CD14-positive monocyte (primary cell): ENCODE measurements at regions not wholly inside any gene's neighbourhood (a gene's known extent, or its start where the extent isn't known, plus 50 kb on each side); places are given as distances from the start of the nearest gene placed in this dataset.

Experiments used
- DNase-seq, 3 donors: peaks; one replicate each; pipeline ENCODE4 v3.0.0-alpha.2; 2011 to 2022
- H2AFZ ChIP-seq: 2 replicates; pipeline ENCODE4 v1.6.0; 2012; ENCODE audit warnings: mild to moderate bottlenecking, low read depth, low read length, inconsistent platforms; ENCODE audit not compliant: insufficient read depth, poor library complexity, severe bottlenecking
- H3K27ac ChIP-seq, 2 donors: 1 replicate in 1 of 2; 2 replicates in 1 of 2; pipeline ENCODE4 v1.5.1; 2012 to 2013; ENCODE audit warnings: low read length in 2 of 2, control low read depth in 1 of 2, inconsistent platforms in 1 of 2, low read depth in 1 of 2, mild to moderate bottlenecking in 1 of 2
- H3K27me3 ChIP-seq, 2 donors: one replicate each; pipeline versions ENCODE4 v1.6.0 to v1.6.1; 2011 to 2013; ENCODE audit warnings: low read length in 2 of 2; ENCODE audit not compliant: control insufficient read depth in 2 of 2, insufficient read depth in 2 of 2
- H3K36me3 ChIP-seq, 2 donors: replicated peaks in 1 of 2; 1 replicate in 1 of 2; 2 replicates in 1 of 2; pipeline versions ENCODE4 v1.5.1 to v1.6.1; 2012 to 2013; ENCODE audit warnings: low read length in 2 of 2, control low read depth in 1 of 2, inconsistent platforms in 1 of 2, mild to moderate bottlenecking in 1 of 2; ENCODE audit not compliant: insufficient read depth in 2 of 2, control insufficient read depth in 1 of 2
- H3K4me1 ChIP-seq, 2 donors: 1 replicate in 1 of 2; 2 replicates in 1 of 2; pipeline versions ENCODE4 v1.5.1 to v1.6.1; 2012 to 2013; ENCODE audit warnings: low read length in 2 of 2, control low read depth in 1 of 2, inconsistent platforms in 1 of 2, mild to moderate bottlenecking in 1 of 2, moderate library complexity in 1 of 2; ENCODE audit not compliant: insufficient read depth in 2 of 2, control insufficient read depth in 1 of 2
- H3K4me2 ChIP-seq: replicated peaks from 2 replicates; pipeline ENCODE3; 2012; ENCODE audit warnings: low read length, moderate library complexity, mild to moderate bottlenecking; ENCODE audit not compliant: poor library complexity, severe bottlenecking; ENCODE audit errors: extremely low read depth
- H3K4me3 ChIP-seq, 3 experiments: fragments of 200-600 bp in 1 of 3; sonication (generic) in 1 of 3; replicated peaks in 1 of 3; 1 replicate in 2 of 3; 2 replicates in 1 of 3; pipeline ENCODE4 v1.5.1; 2011 to 2013; ENCODE audit warnings: low read length in 3 of 3, mild to moderate bottlenecking in 3 of 3, control low read depth in 2 of 3, low read depth in 2 of 3, inconsistent platforms in 1 of 3, moderate library complexity in 1 of 3
- H3K79me2 ChIP-seq: 2 replicates; pipeline ENCODE4 v1.6.0; 2012; ENCODE audit warnings: mild to moderate bottlenecking, control low read depth, inconsistent platforms, low read length, moderate library complexity; ENCODE audit not compliant: insufficient read depth
- H3K9ac ChIP-seq: 2 replicates; pipeline ENCODE4 v1.6.0; 2017; ENCODE audit warnings: low read length, mild to moderate bottlenecking; ENCODE audit not compliant: insufficient read depth, poor library complexity, severe bottlenecking
- H3K9me3 ChIP-seq, 2 donors: replicated peaks in 1 of 2; 1 replicate in 1 of 2; 2 replicates in 1 of 2; pipeline versions ENCODE4 v1.5.1 to v1.6.1; 2012 to 2013; ENCODE audit warnings: low read length in 2 of 2, control low read depth in 1 of 2; ENCODE audit not compliant: control insufficient read depth in 1 of 2, insufficient read depth in 1 of 2
- H4K20me1 ChIP-seq: 2 replicates; pipeline ENCODE4 v1.6.0; 2012; ENCODE audit warnings: mild to moderate bottlenecking, low read length, control low read depth, moderate library complexity; ENCODE audit not compliant: insufficient read depth
- H3K27ac Mint-ChIP-seq, 7 donors: one replicate each; pipeline ENCODE4 v1.8.0; 2020; ENCODE audit warnings: mild to moderate bottlenecking in 7 of 7, mixed read lengths in 7 of 7, moderate library complexity in 6 of 7, inconsistent platforms in 2 of 7
- H3K27me3 Mint-ChIP-seq, 3 donors: one replicate each; pipeline ENCODE4 v1.8.0; 2021 to 2022; ENCODE audit warnings: low read depth in 3 of 3, mild to moderate bottlenecking in 3 of 3, mixed read lengths in 3 of 3, moderate library complexity in 3 of 3, inconsistent platforms in 1 of 3
- H3K36me3 Mint-ChIP-seq, 2 donors: one replicate each; pipeline ENCODE4 v1.8.0; 2020; ENCODE audit warnings: mixed read lengths in 2 of 2, inconsistent platforms in 1 of 2, mild to moderate bottlenecking in 1 of 2
- H3K4me1 Mint-ChIP-seq: one replicate; pipeline ENCODE4 v1.8.0; 2020; ENCODE audit warnings: mild to moderate bottlenecking, mixed read lengths
- H3K4me3 Mint-ChIP-seq, 2 donors: one replicate each; pipeline ENCODE4 v1.8.0; 2020; ENCODE audit warnings: mild to moderate bottlenecking in 2 of 2, mixed read lengths in 2 of 2, moderate library complexity in 1 of 2
- H3K9me3 Mint-ChIP-seq, 7 donors: one replicate each; pipeline ENCODE4 v1.8.0; 2020 to 2022; ENCODE audit warnings: mixed read lengths in 7 of 7, mild to moderate bottlenecking in 6 of 7, moderate library complexity in 6 of 7, inconsistent platforms in 2 of 7
- intact Hi-C, 2 donors: fragments of 100-400 bp; cut with micrococcal nuclease; formaldehyde crosslinking; loops; one replicate each; pipeline versions ENCODE4 v1.15.0 to v1.15.1; 2023
- TF ChIP-seq, protein P1 (sequence below): fragments of 200-600 bp; IDR thresholded peaks from one replicate; pipeline ENCODE4 v1.8.0; 2022; ENCODE audit warnings: antibody characterized with exemption, mild to moderate bottlenecking

DNA sequence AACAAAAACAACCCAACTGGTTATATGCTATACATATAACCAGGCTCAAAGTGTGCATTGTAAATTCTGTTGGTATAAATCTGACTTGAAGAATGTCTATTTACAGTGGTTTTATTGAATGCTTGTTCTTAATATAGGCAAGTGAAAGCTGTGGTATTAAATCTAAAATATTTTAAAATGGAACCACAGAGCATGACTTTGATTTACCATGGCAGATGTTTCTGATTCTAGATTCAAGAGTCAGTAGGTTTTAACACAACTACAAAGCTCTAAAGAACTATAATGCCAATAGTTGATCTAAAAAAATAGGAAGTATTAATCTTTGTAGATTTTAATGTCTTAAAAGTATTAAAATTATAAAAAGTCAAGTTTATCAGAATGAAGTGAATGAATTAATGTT lies 141.9 kb upstream of the PLSCR5 start:
- DNase-seq: no peak
- Mint-ChIP-seq H3K9me3 (peaks cover 0 to 8% (median 2%) of the 10 kb centered on the region in 7 donors), H3K4me3 (no peak overlapping the region), H3K4me1 (no peaks in the 10 kb centered on the region), H3K36me3 (no peaks in the 10 kb centered on the region), H3K27ac (no peak overlapping the region), H3K27me3 (no peaks in the 10 kb centered on the region)
- H3K9me3 ChIP-seq: no peaks in the 10 kb centered on the region
- H3K27ac ChIP-seq: no peak overlapping the region
- TF ChIP-seq, protein P1, sequence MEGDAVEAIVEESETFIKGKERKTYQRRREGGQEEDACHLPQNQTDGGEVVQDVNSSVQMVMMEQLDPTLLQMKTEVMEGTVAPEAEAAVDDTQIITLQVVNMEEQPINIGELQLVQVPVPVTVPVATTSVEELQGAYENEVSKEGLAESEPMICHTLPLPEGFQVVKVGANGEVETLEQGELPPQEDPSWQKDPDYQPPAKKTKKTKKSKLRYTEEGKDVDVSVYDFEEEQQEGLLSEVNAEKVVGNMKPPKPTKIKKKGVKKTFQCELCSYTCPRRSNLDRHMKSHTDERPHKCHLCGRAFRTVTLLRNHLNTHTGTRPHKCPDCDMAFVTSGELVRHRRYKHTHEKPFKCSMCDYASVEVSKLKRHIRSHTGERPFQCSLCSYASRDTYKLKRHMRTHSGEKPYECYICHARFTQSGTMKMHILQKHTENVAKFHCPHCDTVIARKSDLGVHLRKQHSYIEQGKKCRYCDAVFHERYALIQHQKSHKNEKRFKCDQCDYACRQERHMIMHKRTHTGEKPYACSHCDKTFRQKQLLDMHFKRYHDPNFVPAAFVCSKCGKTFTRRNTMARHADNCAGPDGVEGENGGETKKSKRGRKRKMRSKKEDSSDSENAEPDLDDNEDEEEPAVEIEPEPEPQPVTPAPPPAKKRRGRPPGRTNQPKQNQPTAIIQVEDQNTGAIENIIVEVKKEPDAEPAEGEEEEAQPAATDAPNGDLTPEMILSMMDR: no peak
- no peak overlapping the region for H3K4me3 ChIP-seq
- intact Hi-C loops: no loop called here
- no peak overlapping the region for H3K9ac ChIP-seq
- H3K36me3 ChIP-seq: no peaks in the 10 kb centered on the region
- H3K4me2 ChIP-seq: no peak overlapping the region
- no peaks in the 10 kb centered on the region for H3K79me2 ChIP-seq
- no peaks in the 10 kb centered on the region for H3K27me3 ChIP-seq
- H2AFZ ChIP-seq: no peak overlapping the region
- H4K20me1 ChIP-seq: no peaks in the 10 kb centered on the region
- H3K4me1 ChIP-seq: no peaks in the 10 kb centered on the region

DNA sequence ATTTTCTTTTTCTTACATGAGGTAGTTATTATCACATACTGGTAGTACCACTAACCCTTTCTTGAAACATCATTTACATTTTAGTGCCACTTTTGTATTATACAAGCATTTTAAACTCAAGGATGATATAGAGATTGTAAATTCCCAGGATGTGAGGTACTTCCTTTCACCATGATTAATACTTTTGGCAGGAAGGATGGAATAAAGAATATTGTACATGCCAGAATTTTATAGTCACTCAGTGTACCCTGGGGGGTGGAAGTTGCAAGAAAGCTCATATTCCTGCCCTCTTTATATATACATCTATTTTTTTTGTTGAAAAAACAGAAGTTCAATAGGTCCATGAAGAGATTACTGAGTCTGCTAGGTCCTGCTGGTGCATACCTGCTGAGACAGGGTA lies 141.0 kb upstream of the PLSCR5 start:
- H3K9me3 Mint-ChIP-seq: peaks cover 0 to 8% (median 2%) of the 10 kb centered on the region in 7 donors
- Histone ChIP-seq H4K20me1 (no peaks in the 10 kb centered on the region), H3K4me1 (no peaks in the 10 kb centered on the region), H3K4me3 (no peak overlapping the region), H3K4me2 (no peak overlapping the region), H3K27ac (no peak overlapping the region), H3K79me2 (no peaks in the 10 kb centered on the region), H3K27me3 (no peaks in the 10 kb centered on the region), H3K9me3 (no peaks in the 10 kb centered on the region), H3K36me3 (no peaks in the 10 kb centered on the region), H2AFZ (no peak overlapping the region), H3K9ac (no peak overlapping the region)
- no peaks in the 10 kb centered on the region for H3K36me3 Mint-ChIP-seq
- no peak overlapping the region for H3K4me3 Mint-ChIP-seq
- no peak overlapping the region for H3K27ac Mint-ChIP-seq
- no peak for DNase-seq
- H3K4me1 Mint-ChIP-seq: no peaks in the 10 kb centered on the region
- TF ChIP-seq, protein P1: no peak
- H3K27me3 Mint-ChIP-seq: no peaks in the 10 kb centered on the region
- intact Hi-C loops: no loop called here
